Testis (tissue), 2 donors: ENCODE measurements at regions not wholly inside any gene's neighbourhood (a gene's known extent, or its start where the extent isn't known, plus 50 kb on each side); places are given as distances from the start of the nearest gene placed in this dataset.

Source experiments
- DNase-seq: peaks from one replicate; pipeline ENCODE4 v3.0.0-alpha.2; 2019
- H3K27ac ChIP-seq, 2 donors: fragments of 200-600 bp; sonication (generic); one replicate each; pipeline ENCODE4 v1.5.1; 2019
- H3K27me3 ChIP-seq: fragments of 200-600 bp; sonication (generic); one replicate; pipeline ENCODE4 v1.5.1; 2019
- H3K36me3 ChIP-seq: fragments of 200-600 bp; sonication (generic); one replicate; pipeline ENCODE4 v1.5.1; 2017; ENCODE audit warnings: low read depth; ENCODE audit errors: missing control alignments
- H3K4me1 ChIP-seq: fragments of 200-600 bp; sonication (generic); one replicate; pipeline ENCODE4 v1.5.1; 2019
- H3K4me3 ChIP-seq, 2 donors: fragments of 200-600 bp; sonication (generic); one replicate each; pipeline ENCODE4 v1.5.1; 2017 to 2019
- H3K9me3 ChIP-seq: fragments of 200-600 bp; sonication (generic); one replicate; pipeline ENCODE4 v1.5.1; 2017
- POLR2A ChIP-seq: fragments of 450-650 bp; IDR thresholded peaks from one replicate; pipeline ENCODE4 v1.6.1; 2017; ENCODE audit warnings: antibody characterized with exemption, mild to moderate bottlenecking, moderate library complexity
- WGBS, 2 donors: methylation state at CpG; one replicate each; pipeline ENCODE4 v1.1.5; 2018; 5-methylcytosine and 5-hydroxymethylcytosine counted together
- intact Hi-C: fragments of 100-400 bp; cut with DNase I; formaldehyde crosslinking; loops from one replicate; pipeline ENCODE4 v1.15.1; 2023; ENCODE audit warnings: low total_unique reads
- TF ChIP-seq, protein P1 (sequence below), 3 experiments: fragments of 450-650 bp in 2 of 3; fragments of 200-600 bp in 1 of 3; sonication (generic) in 1 of 3; IDR thresholded peaks; one replicate each; pipeline ENCODE4 v1.5.1; 2016 to 2019; ENCODE audit warnings: antibody characterized with exemption in 3 of 3, mild to moderate bottlenecking in 2 of 3, moderate library complexity in 1 of 3

DNA sequence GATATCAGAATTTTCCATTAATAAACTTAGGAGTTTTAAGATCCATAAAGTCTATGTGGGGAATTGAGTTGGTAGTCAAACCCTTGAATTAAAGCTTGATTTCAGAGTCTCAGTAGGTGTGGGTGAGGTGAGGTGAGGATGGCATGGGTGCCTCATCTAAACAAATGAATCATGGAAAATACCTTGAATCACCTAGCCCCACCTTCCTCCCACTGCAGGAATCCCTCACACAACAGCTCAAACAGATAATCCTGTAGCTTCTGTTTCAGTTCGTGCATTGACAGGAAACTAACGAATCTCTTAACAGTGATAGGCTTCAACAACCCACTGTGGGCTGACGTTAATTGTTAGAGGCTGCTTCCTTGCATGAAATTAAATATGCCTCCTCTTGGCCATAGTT, 185.0 kb downstream of the SREK1 start:
- H3K4me1 ChIP-seq, result no peaks in the 10 kb centered on the region
- no peak overlapping the region for H3K27ac ChIP-seq
- TF ChIP-seq POLR2A, result no peak
- TF ChIP-seq, protein P1, sequence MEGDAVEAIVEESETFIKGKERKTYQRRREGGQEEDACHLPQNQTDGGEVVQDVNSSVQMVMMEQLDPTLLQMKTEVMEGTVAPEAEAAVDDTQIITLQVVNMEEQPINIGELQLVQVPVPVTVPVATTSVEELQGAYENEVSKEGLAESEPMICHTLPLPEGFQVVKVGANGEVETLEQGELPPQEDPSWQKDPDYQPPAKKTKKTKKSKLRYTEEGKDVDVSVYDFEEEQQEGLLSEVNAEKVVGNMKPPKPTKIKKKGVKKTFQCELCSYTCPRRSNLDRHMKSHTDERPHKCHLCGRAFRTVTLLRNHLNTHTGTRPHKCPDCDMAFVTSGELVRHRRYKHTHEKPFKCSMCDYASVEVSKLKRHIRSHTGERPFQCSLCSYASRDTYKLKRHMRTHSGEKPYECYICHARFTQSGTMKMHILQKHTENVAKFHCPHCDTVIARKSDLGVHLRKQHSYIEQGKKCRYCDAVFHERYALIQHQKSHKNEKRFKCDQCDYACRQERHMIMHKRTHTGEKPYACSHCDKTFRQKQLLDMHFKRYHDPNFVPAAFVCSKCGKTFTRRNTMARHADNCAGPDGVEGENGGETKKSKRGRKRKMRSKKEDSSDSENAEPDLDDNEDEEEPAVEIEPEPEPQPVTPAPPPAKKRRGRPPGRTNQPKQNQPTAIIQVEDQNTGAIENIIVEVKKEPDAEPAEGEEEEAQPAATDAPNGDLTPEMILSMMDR (IDR thresholded peaks at IDR 0.05), result no peak
- DNase-seq, result no peak
- no peak overlapping the region for H3K4me3 ChIP-seq
- no peaks in the 10 kb centered on the region for H3K9me3 ChIP-seq
- no peaks in the 10 kb centered on the region for H3K36me3 ChIP-seq
- no peaks in the 10 kb centered on the region for H3K27me3 ChIP-seq
- intact Hi-C loops, result no loop called here
- 75 to 79% methylated on average over 3 of the region's 3 CpGs for WGBS, 2 donors

GRCh38 chr5:66333192-66333591, 189.1 kb downstream of the SREK1 start:
- intact Hi-C loops, result no loop called here
- TF ChIP-seq, protein P1 (IDR thresholded peaks at IDR 0.05), result no peak
- no peak for TF ChIP-seq POLR2A
- no peaks in the 10 kb centered on the region for H3K4me1 ChIP-seq
- no peaks in the 10 kb centered on the region for H3K27me3 ChIP-seq
- no peak for DNase-seq
- WGBS, 2 donors, result 76 to 82% methylated on average over 3 of the region's 3 CpGs
- no peak overlapping the region for H3K27ac ChIP-seq
- no peaks in the 10 kb centered on the region for H3K9me3 ChIP-seq
- H3K36me3 ChIP-seq, result no peaks in the 10 kb centered on the region
- H3K4me3 ChIP-seq, result no peak overlapping the region

DNA sequence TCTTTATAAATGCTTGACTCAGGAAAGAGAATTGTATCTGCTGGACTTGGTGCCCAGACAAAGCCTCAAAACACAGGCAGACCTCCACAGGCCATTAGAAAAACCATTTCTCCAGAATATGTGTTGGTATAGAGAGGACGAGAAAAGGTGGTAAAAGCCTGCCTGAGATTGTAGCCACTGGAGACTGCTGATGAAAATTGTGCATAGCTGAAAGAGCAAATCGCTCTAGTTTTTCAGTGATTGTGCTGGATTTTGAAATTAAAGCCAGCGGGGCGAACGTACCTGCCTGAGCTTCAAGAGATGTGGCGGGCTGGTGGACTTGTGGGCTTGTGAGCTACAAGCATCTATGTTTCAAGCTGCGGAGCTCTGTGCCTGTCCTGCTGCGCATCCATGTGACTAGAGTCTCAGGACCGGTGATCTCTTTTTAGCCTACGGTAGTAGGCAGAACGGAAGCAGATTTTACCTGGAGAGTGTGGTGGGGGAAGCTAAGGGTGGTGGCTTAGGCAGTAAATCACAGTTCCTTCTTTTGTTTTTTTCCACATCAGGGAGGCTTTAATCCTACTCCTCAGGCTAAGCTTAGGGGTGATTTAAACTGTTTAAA, 193.6 kb downstream of the SREK1 start:
- H3K36me3 ChIP-seq, result no peaks in the 10 kb centered on the region
- no peaks in the 10 kb centered on the region for H3K4me1 ChIP-seq
- TF ChIP-seq POLR2A, result no peak
- TF ChIP-seq, protein P1 (IDR thresholded peaks at IDR 0.05), result no peak
- H3K27ac ChIP-seq, result no peak overlapping the region
- no peaks in the 10 kb centered on the region for H3K9me3 ChIP-seq
- DNase-seq, result no peak
- no peak overlapping the region for H3K4me3 ChIP-seq
- 82 to 83% methylated on average over 11 of the region's 11 CpGs for WGBS, 2 donors
- H3K27me3 ChIP-seq, result no peaks in the 10 kb centered on the region
- intact Hi-C loops, result no loop called here

- TF ChIP-seq, protein P1 (IDR thresholded peaks at IDR 0.05), result no peak
- no peak for TF ChIP-seq POLR2A
- Histone ChIP-seq H3K27me3 (no peaks in the 10 kb centered on the region), H3K4me1 (no peaks in the 10 kb centered on the region), H3K9me3 (no peaks in the 10 kb centered on the region), H3K27ac (no peak overlapping the region), H3K36me3 (no peaks in the 10 kb centered on the region), H3K4me3 (no peak overlapping the region)
- DNase-seq, result no peak
- intact Hi-C loops, result no loop called here
- WGBS, 2 donors, result 92 to 94% methylated on average over 2 of the region's 2 CpGs
Measured at GRCh38 chr5:66338828-66339227, 194.7 kb downstream of the SREK1 start.

- TF ChIP-seq, protein P1 (IDR thresholded peaks at IDR 0.05), result no peak
- TF ChIP-seq POLR2A, result no peak
- DNase-seq, result no peak
- no peak overlapping the region for H3K27ac ChIP-seq
- no peak overlapping the region for H3K4me3 ChIP-seq
- intact Hi-C loops, result no loop called here
- no peaks in the 10 kb centered on the region for H3K9me3 ChIP-seq
- no peaks in the 10 kb centered on the region for H3K4me1 ChIP-seq
- H3K36me3 ChIP-seq, result no peaks in the 10 kb centered on the region
- 57 to 83% methylated on average over 1 of the region's 1 CpG for WGBS, 2 donors
- H3K27me3 ChIP-seq, result no peaks in the 10 kb centered on the region
Measured at GRCh38 chr5:66339896-66340295, 195.8 kb downstream of the SREK1 start.
